ENCODE measurements at regions not wholly inside any gene's neighbourhood (a gene's known extent, or its start where the extent isn't known, plus 50 kb on each side); places are given as distances from the start of the nearest gene placed in this dataset.
"Not testable (repeated sequence)": the region's sequence is repeated elsewhere in the genome, so short reads cannot be mapped to it uniquely, and the experiment has no call there.

- TF ChIP-seq CTCF, POLR2A (IDR thresholded peaks at IDR 0.05): not testable (repeated sequence)
Measured at GRCh38 chr12:107517816-107518215, 167.8 kb upstream of the PWP1 start.

All from body of pancreas (tissue), 4 donors.